HCT116 (cell line): ENCODE measurements at regions not wholly inside any gene's neighbourhood (a gene's known extent, or its start where the extent isn't known, plus 50 kb on each side); places are given as distances from the start of the nearest gene placed in this dataset.

Experiments used
- CBX3 ChIP-seq: IDR thresholded peaks from 2 replicates; pipeline ENCODE4 v1.6.1; 2012; ENCODE audit warnings: low read depth
- CTCF ChIP-seq, 3 experiments: fragments of 200-600 bp in 1 of 3; sonication (generic) in 1 of 3; IDR thresholded peaks in 2 of 3; conservative IDR thresholded peaks in 1 of 3; 2 replicates each; pipeline ENCODE4 v1.5.1; 2012 to 2017; ENCODE audit warnings: low read depth in 2 of 3, low read length in 2 of 3, antibody characterized with exemption in 1 of 3, borderline replicate concordance in 1 of 3, control low read depth in 1 of 3, mild to moderate bottlenecking in 1 of 3, mixed read lengths in 1 of 3, mixed run types in 1 of 3, moderate library complexity in 1 of 3; ENCODE audit not compliant: insufficient read depth in 1 of 3
- EZH2 ChIP-seq: fragments of 200-600 bp; sonication (generic); IDR thresholded peaks from 2 replicates; pipeline ENCODE4 v1.6.1; 2017; ENCODE audit warnings: antibody characterized with exemption, mixed run types
- JUND ChIP-seq: IDR thresholded peaks from 2 replicates; pipeline ENCODE4 v1.6.1; 2012
- REST ChIP-seq: IDR thresholded peaks from 2 replicates; pipeline ENCODE4 v1.6.1; 2012; ENCODE audit warnings: low read depth
- SP1 ChIP-seq: IDR thresholded peaks from 2 replicates; pipeline ENCODE4 v1.6.1; 2012; ENCODE audit warnings: low read depth
- ZFX ChIP-seq: fragments of 450-650 bp; IDR thresholded peaks from 2 replicates; pipeline ENCODE4 v1.6.1; 2017
- ZNF274 ChIP-seq: fragments of 200-500 bp; sonication (Bioruptor generic); IDR thresholded peaks from 2 replicates; pipeline ENCODE4 v1.6.1; 2014; ENCODE audit warnings: mild to moderate bottlenecking, low read depth, low read length, inconsistent platforms

GRCh38 chr3:110149763-110150162 lies 812.4 kb upstream of the DPPA4 start:
- TF ChIP-seq ZFX (no peak), EZH2 (no peak), SP1 (no peak), CBX3 (no peak), ZNF274 (no peak), REST (no peak), JUND (no peak), CTCF (IDR thresholded peaks at IDR 0.05 in 2 of 3, conservative IDR thresholded peaks at IDR 0.05 in 1 of 3; ENCODE audit: borderline replicate concordance in 1 of 3, insufficient read depth in 1 of 3, low read depth in 2 of 3, low read length in 2 of 3) (no peak)
